Hindlimb muscle (tissue), 1 donor: ENCODE measurements at regions not wholly inside any gene's neighbourhood (a gene's known extent, or its start where the extent isn't known, plus 50 kb on each side); places are given as distances from the start of the nearest gene placed in this dataset.
"Not testable (repeated sequence)": the region's sequence is repeated elsewhere in the genome, so short reads cannot be mapped to it uniquely, and the experiment has no call there.

ENCODE experiments used
- DNase-seq: peaks from one replicate; pipeline ENCODE4 v3.0.0-alpha.2; 2013

DNA sequence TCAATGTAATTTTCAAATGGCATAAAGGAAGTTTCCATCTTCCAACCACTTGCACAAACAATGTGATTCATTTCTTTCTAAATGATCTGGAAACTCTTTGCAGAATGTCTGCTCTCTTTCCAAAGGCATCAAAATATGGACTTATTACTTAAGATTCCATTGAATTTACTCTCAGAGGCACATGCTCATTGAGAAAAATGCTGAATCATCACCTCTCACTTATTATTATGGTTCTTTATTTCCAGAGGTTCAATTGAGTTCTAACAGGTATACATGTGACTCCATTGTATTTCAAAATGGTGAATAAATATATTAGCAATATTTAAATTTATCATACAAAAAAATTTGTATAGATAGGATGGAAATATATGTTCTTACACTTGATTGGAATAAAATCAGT, 1140.6 kb downstream of the EFNA5 start:
- no peak for DNase-seq

GRCh38 chr5:106525438-106525837, 1145.3 kb downstream of the EFNA5 start:
- no peak for DNase-seq

GRCh38 chr5:106523852-106524251, 1146.9 kb downstream of the EFNA5 start:
- no peak for DNase-seq

- peak; percentile 7 for DNase-seq
Observed at GRCh38 chr5:106522296-106522695, 1148.4 kb downstream of the EFNA5 start.

- DNase-seq, result no peak
Observed at GRCh38 chr5:106521701-106522100, 1149.0 kb downstream of the EFNA5 start.

DNA sequence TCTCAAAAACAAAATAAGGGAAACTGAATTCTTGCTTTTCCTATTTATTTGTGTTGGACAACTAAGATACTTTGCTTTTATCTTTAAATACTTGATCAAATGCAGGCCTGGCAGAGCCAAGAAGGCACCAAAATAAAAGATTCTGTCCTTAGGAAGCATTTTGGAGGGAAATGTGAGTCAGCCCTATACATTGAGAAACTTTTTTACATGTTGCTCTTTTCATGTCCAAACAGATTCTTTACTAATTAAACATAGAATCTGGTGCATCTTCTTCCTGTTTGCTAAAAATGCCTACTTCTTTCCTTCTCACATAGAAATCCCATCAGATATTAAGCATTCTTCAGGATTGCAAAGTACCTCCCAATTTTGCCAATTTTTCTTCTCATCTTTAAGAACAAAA, 1160.4 kb downstream of the EFNA5 start:
- DNase-seq, result no peak

DNA sequence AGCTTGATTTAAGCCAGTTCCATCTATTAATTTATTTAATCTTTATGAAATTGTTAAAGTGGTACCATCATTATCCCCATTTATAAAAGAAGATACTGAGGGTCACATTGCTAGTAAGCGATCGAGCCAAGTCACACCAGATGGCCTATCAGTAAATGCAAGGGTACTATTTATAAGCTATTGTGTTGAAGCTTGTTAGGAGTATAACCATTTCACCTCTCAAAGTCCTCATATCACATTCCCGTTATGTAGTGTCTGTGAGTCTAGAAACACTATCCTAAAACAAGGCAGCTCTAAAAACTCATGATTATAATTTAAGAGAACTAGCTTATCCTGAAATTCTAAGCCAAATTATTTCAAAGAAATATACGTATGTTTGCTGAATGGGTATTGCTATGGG, 1161.8 kb downstream of the EFNA5 start:
- DNase-seq, result no peak

DNA sequence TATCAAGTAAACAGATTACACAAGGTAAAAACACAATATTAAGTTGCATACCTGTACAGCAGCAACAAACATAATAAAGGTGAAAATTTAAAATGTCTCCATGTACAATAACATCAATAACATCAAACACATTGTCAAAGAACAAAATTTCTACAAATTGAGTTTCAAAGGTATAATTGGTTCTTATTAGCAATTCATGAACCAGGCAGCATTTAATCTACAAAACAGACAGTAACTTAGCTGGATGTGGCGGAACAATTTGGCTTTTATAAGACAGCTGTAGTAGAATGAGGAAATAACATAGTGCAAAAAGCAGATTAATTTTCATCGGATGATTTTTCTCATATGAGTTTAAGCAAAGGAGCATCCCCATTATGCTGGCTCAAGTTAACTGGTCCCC, 1176.8 kb downstream of the EFNA5 start:
- DNase-seq, result no peak

DNA sequence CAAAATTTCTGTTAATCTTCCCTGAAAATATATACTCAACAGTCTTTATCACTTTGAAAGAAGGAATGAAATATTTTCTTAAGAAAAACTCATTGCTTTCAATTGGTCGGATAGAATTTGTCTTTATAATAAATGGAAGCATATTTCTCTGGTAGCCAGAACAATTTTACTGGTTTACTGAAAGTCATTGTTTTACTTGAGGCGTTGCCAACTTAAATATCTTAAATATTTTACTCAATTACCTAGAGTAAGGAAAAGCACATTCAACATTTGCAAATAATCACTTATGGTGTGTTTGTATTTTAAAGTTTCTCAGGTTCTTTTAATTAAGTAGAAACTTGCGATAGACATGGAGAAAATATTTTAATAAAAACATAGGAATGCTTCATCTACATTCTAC, 1181.7 kb downstream of the EFNA5 start:
- DNase-seq, result no peak

GRCh38 chr5:106488407-106488806, 1182.3 kb downstream of the EFNA5 start:
- DNase-seq, result no peak

DNA sequence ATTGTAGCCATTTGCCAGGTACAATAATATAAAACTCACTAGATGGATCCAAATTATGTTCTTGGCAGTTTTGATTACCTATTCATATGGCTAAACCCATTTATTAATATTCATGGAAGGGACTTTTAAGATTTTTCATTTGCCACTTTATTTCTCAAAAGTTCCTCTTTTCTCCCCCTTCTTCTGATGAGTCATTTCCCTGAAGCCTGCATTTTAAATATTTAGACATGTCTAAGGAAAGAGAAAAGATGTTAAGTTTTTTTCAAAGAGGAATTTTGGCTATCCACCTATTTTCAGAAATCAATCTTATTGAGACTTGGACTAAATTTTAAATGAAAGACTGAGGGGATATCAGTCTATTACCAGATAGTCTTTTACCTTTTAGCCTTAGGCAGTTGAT, 1189.4 kb downstream of the EFNA5 start:
- DNase-seq, result no peak

GRCh38 chr5:106476630-106477029, 1194.1 kb downstream of the EFNA5 start:
- no peak for DNase-seq

GRCh38 chr5:106474066-106474465, 1196.7 kb downstream of the EFNA5 start:
- no peak for DNase-seq

DNA sequence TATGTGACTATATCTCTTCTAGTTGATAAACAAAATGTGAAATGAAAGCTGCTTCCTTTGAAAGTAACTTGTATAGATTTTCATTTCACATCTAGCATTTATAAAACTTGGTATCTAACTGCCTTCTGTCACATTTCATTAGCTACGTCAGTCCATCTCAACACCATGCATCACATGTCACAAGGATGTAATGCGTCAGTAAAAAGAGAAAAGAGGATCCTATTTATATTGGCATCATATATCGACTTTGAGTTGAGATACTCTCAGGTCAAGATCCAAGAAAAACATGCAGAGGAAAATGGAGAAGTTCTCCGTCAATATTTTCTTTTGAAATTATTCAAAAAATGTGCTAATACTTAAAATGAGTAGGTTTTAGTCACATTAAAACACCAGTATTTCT, 1211.2 kb downstream of the EFNA5 start:
- DNase-seq, result no peak

DNA sequence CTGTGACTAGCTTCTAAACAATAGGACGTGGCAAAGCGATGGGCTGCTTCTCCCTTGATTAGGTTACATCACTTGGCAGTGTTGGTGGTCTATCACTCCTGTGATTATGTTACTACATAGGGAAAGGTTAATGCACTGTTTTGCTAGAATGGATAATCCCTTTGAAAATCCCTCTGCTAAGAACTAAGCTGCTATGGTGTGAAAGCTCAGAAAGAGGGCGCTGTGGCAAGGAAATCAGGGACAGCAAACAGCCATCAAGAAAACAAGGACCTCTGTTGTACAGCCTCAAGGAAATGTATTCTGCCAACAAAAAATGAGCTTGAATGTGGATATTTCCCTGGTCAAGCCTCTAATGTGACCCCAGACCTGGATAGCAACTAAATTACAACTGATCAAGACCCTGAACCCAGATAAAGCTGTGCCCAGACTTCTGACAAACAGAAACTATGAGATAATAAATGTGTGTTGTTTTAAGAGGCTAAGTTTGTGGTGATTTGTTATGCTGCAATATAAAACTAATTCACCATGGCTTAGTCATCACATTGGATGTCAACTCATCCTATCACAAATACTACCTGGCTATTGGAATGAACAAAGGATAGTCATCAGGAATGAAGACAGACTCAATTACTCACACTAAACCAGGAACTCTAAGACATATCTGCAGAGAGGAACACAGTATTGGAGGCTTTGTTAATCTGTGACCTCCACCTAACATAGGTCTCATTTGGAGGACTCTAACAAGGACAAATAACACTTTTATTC, 1215.9 kb downstream of the EFNA5 start:
- DNase-seq, result peak; percentile 8

DNA sequence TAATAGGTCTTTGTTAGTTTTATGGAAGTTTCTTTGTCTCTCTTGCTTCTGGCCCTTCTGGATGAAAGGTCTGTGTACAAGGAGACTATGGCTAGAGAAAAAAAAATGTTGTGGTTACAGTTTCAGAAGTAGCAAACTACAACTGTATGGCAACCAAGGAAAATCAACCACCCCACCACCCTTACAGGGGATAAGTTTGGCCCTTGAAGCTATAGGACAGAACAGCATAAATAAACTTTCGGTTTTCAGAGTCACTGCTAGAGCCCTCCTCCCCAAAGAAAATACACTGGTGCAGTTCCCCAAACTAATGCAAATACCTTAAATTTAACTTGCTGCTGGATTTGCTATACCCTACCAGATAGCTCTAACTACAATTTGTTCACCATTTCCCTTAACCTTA, 1216.7 kb downstream of the EFNA5 start:
- no peak for DNase-seq

DNA sequence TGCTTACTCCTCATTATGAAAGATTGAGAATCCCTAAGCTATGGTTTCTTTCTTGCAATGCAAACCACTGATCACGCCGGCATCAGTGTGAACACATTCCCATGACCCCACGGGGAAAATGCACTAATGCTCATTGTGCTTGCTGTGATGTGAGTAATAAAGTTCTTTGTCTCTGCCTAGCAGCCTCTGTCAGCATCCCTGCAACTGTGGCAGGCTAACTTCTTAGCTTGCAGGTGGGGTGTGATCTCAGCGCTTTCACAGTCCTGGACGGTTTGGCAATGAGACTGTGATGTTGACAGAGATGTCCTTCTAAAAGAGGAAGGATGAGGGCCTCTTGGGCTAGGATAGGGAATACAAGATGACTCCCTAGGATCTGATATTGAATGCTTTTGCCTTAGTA, 1218.7 kb downstream of the EFNA5 start:
- DNase-seq, result no peak

DNA sequence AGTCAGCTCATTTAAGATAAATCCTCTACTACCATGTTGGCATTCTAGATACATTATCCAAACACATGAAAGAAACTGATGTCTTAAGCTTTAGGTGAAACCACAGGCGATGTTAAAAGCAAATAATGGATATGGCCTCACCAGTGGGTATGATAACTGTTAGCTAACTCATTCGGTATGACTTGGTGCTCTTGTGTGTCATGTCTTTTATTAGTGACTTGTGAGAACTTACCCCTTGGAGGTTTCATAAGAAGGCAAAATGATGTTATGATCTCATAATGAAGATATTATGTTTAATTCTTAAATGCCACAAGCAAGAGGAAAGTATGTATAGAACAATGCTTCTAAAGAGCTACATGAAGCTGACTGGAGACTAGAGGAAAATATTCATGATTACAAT, 1227.0 kb downstream of the EFNA5 start:
- no peak for DNase-seq

DNA sequence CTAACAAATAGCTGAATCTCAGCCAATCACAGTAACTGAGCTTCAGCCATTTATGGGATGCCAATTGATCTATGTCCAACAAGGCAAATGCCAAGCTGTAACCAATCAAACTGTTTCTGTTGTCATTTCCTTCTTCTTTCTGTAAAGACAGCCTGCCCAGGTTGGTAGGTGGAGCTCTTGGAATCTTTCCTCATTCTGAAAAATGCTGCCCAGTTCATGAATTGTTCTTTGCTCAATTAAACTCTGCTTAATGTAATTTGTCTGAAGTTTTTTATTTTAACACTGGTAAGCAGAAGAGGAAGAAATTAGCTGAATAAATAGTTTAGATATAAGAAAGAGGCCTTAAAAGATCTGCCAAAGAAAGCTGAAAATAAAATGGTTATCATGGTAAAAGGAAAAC, 1235.6 kb downstream of the EFNA5 start:
- no peak for DNase-seq

- not testable (repeated sequence) for DNase-seq
Observed at GRCh38 chr5:106430733-106431132, 1240.0 kb downstream of the EFNA5 start.

DNA sequence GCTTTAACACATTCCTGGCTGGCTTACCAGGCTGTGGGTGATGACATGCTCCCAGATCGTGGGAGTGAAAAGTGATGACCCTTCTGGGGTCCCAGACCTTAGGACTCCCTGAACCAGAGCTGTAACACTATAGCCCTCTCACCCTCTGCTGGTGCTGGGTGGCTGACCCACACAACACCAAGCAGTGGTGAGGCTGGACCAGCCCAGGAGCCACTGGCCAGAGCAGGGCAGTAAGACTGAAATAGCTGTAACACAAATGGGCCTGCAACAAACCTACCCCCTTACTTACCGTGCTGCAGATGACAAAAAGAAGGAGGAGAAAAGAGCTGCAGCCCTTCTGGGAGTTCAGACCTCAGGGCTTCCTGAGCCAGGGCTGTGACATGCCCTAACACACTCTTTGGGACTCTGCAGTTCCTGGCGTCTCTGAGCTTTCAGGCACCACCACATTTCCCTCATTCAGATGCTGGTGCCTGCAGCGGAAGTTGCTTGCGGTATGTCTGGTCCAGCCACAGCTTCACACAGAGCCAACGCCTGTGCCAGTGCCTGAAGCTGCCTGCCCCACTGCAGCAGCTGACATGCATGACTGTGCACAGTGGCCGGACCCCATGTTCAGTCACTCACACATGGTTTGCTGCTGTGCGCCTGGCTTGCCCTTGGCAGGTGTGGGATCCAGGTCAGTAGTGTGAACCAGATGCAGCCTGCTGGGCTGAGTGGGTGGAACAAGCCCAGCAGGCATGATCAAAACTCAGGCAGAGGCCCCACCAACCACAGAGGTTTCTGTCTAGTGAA, 1247.4 kb downstream of the EFNA5 start:
- no peak for DNase-seq

DNA sequence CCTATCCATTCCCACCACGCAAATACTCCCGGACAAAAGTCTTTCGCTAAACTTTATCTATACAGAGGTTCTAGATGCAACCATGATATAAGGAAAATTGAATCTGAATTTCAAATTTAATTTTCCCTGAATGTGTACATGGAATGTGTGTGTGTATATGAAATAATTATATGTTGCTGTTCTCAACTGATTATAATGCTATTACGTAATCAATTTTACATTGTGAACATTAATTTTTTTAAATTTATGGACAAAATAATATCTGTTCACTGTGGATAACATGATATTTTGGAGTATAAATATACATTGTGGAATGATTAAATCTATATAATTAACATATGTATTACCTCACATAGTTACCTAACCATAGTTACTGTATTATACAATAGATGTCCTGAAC, 1250.6 kb downstream of the EFNA5 start:
- DNase-seq, result no peak

DNA sequence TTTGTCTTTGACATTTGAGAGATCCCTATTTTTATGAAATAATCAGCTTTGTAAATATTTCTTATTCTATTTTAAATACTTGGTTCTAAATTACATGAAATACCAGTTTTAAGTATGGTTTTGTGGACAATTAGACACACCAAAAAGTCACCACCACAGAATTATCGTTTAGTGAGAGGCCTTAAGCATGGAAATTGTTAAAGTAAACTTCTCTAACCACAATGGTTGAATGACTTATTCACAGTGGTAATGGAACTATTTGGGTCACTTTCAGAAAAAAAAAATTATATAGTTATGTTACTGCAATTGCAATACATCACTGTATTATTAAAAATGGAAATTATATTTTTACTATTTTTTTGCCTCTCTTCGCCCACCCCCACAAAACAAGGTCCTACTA, 1252.5 kb downstream of the EFNA5 start:
- DNase-seq, result no peak

DNA sequence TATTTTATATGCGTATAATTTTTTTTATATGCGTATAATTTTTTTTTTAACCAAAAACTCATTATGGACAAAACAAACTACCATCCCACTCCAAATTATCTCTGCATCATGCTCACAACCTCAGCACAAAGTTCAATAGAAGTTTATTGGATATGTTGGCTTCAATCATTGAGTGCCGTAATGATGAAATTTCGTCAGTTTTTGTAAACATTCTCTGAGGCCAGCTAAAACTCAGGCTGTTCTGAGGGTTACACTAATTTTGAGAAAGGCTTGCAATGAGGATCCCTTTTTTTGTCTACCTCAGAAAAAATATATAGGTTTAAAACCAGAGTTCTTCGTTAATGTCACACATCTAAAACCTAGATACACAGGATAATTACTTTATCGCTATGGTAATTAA, 1253.2 kb downstream of the EFNA5 start:
- DNase-seq, result no peak
